Transverse colon (tissue), 4 donors: ENCODE measurements at regions not wholly inside any gene's neighbourhood (a gene's known extent, or its start where the extent isn't known, plus 50 kb on each side); places are given as distances from the start of the nearest gene placed in this dataset.

Source experiments
- DNase-seq: peaks from one replicate; pipeline ENCODE4 v3.0.0-alpha.2; 2019
- H3K27ac ChIP-seq, 4 donors: fragments of 200-600 bp; sonication (generic); 2 replicates each; pipeline ENCODE4 v1.5.1; 2016 to 2018; ENCODE audit warnings: inconsistent platforms in 4 of 4
- H3K27me3 ChIP-seq: fragments of 200-600 bp; sonication (generic); 2 replicates; pipeline ENCODE4 v1.5.1; 2017; ENCODE audit warnings: inconsistent platforms
- H3K36me3 ChIP-seq, 4 donors: fragments of 200-600 bp; sonication (generic); 2 replicates each; pipeline ENCODE4 v1.5.1; 2017 to 2019; ENCODE audit warnings: inconsistent platforms in 4 of 4
- H3K4me1 ChIP-seq, 4 donors: fragments of 200-600 bp; sonication (generic); 2 replicates each; pipeline ENCODE4 v1.5.1; 2017 to 2020; ENCODE audit warnings: inconsistent platforms in 4 of 4
- H3K4me3 ChIP-seq, 4 donors: fragments of 200-600 bp; sonication (generic); 1 replicate in 1 of 4; 2 replicates in 3 of 4; pipeline versions ENCODE4 v1.5.1 to v1.6.1; 2017 to 2019; ENCODE audit warnings: inconsistent platforms in 4 of 4
- H3K9me3 ChIP-seq, 2 donors: fragments of 200-600 bp; sonication (generic); 2 replicates each; pipeline ENCODE4 v1.5.1; 2017 to 2019; ENCODE audit warnings: inconsistent platforms in 2 of 2
- CTCF ChIP-seq, 5 experiments: fragments of 200-600 bp in 3 of 5; fragments of 450-650 bp in 2 of 5; sonication (generic) in 3 of 5; IDR thresholded peaks; 1 replicate in 2 of 5; 2 replicates in 3 of 5; pipeline ENCODE4 v1.5.1; 2016 to 2017; ENCODE audit warnings: antibody characterized with exemption in 5 of 5, inconsistent platforms in 3 of 5, mild to moderate bottlenecking in 2 of 5, moderate library complexity in 1 of 5
- EP300 ChIP-seq: sonication (generic); formaldehyde crosslinking; IDR thresholded peaks from one replicate; pipeline ENCODE4 v1.6.1; 2017; ENCODE audit warnings: antibody characterized with exemption, low read depth
- POLR2A ChIP-seq: fragments of 450-650 bp; IDR thresholded peaks from one replicate; pipeline ENCODE4 v1.6.1; 2016; ENCODE audit warnings: antibody characterized with exemption, mild to moderate bottlenecking, moderate library complexity
- POLR2AphosphoS5 ChIP-seq, 3 donors: sonication (generic); formaldehyde crosslinking; IDR thresholded peaks; one replicate each; pipeline ENCODE4 v1.6.1; 2016; ENCODE audit warnings: antibody characterized with exemption in 3 of 3
- WGBS, 2 donors: methylation state at CpG; one replicate each; pipeline ENCODE4 v1.1.5; 2018; ENCODE audit warnings: low coverage in 1 of 2; 5-methylcytosine and 5-hydroxymethylcytosine counted together
- in situ Hi-C, 4 donors: fragments of 200-750 bp; cut with MboI; loops; one replicate each; pipeline versions ENCODE4 v1.15.0 to v1.15.1; 2017; ENCODE audit warnings: low sequenced_read_pairs in 3 of 4, low pct_ligation_motif_present in 1 of 4, low pct_unique_long_range_greater_than_20kb in 1 of 4
- intact Hi-C: fragments of 100-400 bp; cut with DNase I; formaldehyde crosslinking; loops from one replicate; pipeline ENCODE4 v1.15.1; 2023; ENCODE audit warnings: low total_unique reads

GRCh38 chr13:54633456-54633855 lies 1604.8 kb downstream of the OLFM4 start:
- Histone ChIP-seq H3K9me3 (no peaks in the 10 kb centered on the region), H3K36me3 (no peaks in the 10 kb centered on the region), H3K27ac (no peak overlapping the region), H3K4me3 (no peak overlapping the region), H3K4me1 (no peaks in the 10 kb centered on the region), H3K27me3 (no peaks in the 10 kb centered on the region)
- DNase-seq: no peak
- TF ChIP-seq EP300: no peak
- TF ChIP-seq POLR2AphosphoS5 (IDR thresholded peaks at IDR 0.05): no peak
- no peak for TF ChIP-seq CTCF (IDR thresholded peaks at IDR 0.05)
- no peak for TF ChIP-seq POLR2A
- intact Hi-C loops (no loop called here), in situ Hi-C loops (no loop called here)
- 33 to 49% methylated on average over 5 of the region's 5 CpGs for WGBS, 2 donors

- no peak for TF ChIP-seq CTCF (IDR thresholded peaks at IDR 0.05)
- TF ChIP-seq EP300: no peak
- no peak for TF ChIP-seq POLR2AphosphoS5 (IDR thresholded peaks at IDR 0.05)
- no peak for TF ChIP-seq POLR2A
- Histone ChIP-seq H3K4me1 (no peaks in the 10 kb centered on the region), H3K9me3 (no peaks in the 10 kb centered on the region), H3K27ac (no peak overlapping the region), H3K27me3 (no peaks in the 10 kb centered on the region), H3K4me3 (no peak overlapping the region), H3K36me3 (no peaks in the 10 kb centered on the region)
- WGBS, 2 donors: 55 to 75% methylated on average over 2 of the region's 2 CpGs
- in situ Hi-C loops (no loop called here), intact Hi-C loops (no loop called here)
- DNase-seq: no peak
These were observed 1607.6 kb downstream of the OLFM4 start for GRCh38 chr13:54636231-54636630.

GRCh38 chr13:54637366-54637765 lies 1608.8 kb downstream of the OLFM4 start:
- DNase-seq: no peak
- TF ChIP-seq CTCF (IDR thresholded peaks at IDR 0.05): no peak
- no peak for TF ChIP-seq EP300
- no peak for TF ChIP-seq POLR2AphosphoS5 (IDR thresholded peaks at IDR 0.05)
- no peak for TF ChIP-seq POLR2A
- H3K9me3 ChIP-seq: no peaks in the 10 kb centered on the region
- no peak overlapping the region for H3K4me3 ChIP-seq
- 29 to 47% methylated on average over 1 of the region's 1 CpG for WGBS, 2 donors
- no peak overlapping the region for H3K27ac ChIP-seq
- no peaks in the 10 kb centered on the region for H3K4me1 ChIP-seq
- no peaks in the 10 kb centered on the region for H3K36me3 ChIP-seq
- intact Hi-C loops (no loop called here), in situ Hi-C loops (no loop called here)
- H3K27me3 ChIP-seq: no peaks in the 10 kb centered on the region

- Histone ChIP-seq H3K9me3 (no peaks in the 10 kb centered on the region), H3K4me1 (no peaks in the 10 kb centered on the region), H3K27ac (no peak overlapping the region), H3K36me3 (no peaks in the 10 kb centered on the region), H3K4me3 (no peak overlapping the region), H3K27me3 (no peaks in the 10 kb centered on the region)
- in situ Hi-C loops (no loop called here), intact Hi-C loops (no loop called here)
- TF ChIP-seq EP300: no peak
- no peak for TF ChIP-seq CTCF (IDR thresholded peaks at IDR 0.05)
- TF ChIP-seq POLR2A: no peak
- no peak for TF ChIP-seq POLR2AphosphoS5 (IDR thresholded peaks at IDR 0.05)
- DNase-seq: no peak
These were observed 1612.1 kb downstream of the OLFM4 start for GRCh38 chr13:54640719-54641118.
